HG03135 (cell line): ENCODE measurements at regions not wholly inside any gene's neighbourhood (a gene's known extent, or its start where the extent isn't known, plus 50 kb on each side); places are given as distances from the start of the nearest gene placed in this dataset.
"Not testable (repeated sequence)": the region's sequence is repeated elsewhere in the genome, so short reads cannot be mapped to it uniquely, and the experiment has no call there.

Experiments
- ATAC-seq: cut with Tn5 transposase; IDR thresholded peaks from one replicate; pipeline ENCODE4 v1.9.1; 2021; ENCODE audit warnings: mild to moderate bottlenecking, moderate library complexity; ENCODE audit not compliant: unreplicated experiment

- ATAC-seq = no peak
Observed at GRCh38 chr9:10818206-10818605, 205.4 kb upstream of the PTPRD start.

DNA sequence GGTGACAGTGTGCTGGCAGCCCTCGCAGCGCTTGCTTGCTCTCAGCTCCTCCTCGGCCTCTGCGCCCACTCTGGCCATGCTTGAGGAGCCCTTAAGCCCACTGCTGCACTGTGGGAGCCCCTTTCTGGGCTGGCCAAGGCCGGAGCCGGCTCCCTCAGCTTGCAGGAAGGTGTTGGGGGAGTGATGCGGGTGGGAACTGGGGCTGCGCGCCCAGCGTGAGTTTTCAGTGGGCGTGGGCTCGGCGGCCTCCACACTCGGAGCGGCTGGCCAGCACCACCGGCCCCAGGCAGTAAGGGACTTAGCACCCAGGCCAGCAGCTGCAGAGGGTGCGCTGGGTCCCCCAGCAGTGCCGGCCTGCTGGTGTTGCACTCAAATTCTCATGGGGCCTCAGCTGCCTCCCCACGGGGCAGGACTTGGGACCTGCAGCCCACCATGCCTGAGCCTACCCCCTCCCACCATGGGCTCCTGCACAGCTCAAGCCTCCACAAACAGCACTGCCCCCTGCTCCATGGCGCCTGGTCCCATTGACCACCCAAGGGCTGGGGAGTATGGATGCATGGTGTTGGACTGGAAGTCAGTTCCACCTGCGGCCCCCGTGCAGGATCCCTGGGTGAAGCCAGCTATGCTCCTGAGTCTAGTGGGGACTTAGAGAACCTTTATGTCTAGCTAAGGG is 223.1 kb upstream of the PTPRD start:
- no peak for ATAC-seq

DNA sequence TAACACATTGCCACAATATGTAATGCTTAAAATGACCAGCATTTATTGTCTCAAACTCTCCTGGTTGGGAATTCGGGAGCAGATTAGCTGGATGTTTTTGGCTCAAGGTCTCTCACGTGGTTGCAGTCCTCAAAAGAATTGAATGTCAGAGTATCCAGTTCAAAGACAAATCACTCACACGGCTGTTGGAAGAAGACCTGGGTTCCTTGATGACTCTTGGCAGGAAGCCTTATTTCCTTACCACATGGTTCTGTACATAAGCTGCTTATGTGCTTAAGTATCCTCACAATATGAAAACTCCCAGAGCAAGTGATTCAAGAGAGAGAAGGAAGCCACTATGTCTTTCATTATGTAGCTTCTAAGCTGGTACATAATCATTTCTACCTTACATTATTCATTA is 230.3 kb upstream of the PTPRD start:
- no peak for ATAC-seq

DNA sequence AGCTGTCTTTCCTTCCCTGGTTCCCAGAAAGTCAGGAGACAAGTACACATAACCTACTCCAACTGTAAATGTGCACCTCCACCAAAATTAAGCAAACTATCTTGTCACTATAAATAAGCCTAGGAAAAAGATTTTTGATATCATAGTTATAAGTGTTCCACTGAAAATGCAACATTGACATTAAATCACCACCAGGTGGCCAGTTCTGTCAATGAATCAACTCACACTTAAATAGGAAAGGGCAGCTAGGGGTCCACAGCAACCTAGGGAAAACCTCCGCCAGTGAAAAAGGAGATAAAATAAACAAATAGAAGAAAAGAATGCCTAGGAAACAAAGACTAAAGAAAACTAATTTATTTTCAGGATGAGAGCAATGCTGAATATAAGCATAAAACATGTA is 243.0 kb upstream of the PTPRD start:
- ATAC-seq = no peak

DNA sequence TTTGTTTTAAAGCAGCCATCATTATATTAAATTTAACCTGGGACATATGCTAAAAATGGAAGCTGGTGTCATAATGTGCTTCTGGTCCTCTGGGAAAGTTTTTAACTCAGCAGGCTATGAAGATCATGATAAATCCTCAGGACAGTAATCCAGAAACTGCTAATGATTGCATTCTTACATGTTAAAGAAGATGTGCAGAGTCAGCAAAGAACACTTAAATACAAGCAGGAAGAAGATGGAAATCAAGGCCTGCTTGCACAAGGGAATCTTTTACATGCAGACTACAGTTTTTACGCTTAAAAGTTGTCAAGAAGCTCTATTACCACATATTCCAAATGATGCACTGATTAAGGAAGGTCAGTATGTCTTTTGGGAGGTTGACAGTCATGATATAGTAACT is 246.0 kb upstream of the PTPRD start:
- ATAC-seq = no peak

GRCh38 chr9:10863476-10863875 is 250.7 kb upstream of the PTPRD start:
- ATAC-seq = no peak

- no peak for ATAC-seq
Observed at GRCh38 chr9:10867194-10867593, 254.4 kb upstream of the PTPRD start.

DNA sequence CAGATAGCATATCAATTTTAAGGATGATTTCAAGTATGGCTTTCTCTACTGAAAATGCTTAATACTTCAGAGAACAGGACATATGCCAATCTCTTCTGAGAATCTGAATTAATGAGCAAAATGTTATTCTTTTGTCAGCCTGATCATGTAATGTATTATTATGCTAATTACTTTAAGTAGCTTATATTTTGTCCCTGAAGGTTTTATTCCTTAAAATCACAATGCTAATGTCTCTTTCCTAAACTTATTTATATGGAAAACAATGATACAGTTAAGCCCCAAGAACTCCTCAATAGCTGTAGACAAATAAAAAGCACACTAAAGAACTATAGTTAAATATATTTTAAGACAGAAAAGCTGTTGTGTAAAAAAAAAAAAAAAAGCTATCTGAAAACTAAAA is 256.9 kb upstream of the PTPRD start:
- ATAC-seq = no peak

DNA sequence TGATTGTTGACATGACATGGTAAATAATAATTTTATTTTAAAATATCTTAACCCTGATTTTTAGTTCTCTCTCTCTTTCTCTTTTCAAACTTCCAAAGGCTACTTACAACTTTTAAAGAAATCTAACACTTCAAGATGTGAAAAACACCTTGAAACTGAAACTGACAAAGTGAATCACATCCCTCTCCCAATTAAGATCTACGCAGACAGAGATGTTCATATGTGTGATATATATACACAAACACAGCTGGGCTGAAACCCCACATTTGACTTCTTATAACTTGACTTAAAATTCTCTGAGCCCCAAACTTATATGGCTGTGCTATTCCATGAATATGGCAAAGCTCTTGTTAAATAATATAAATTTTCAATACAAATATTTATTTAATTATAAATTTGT is 261.2 kb upstream of the PTPRD start:
- ATAC-seq = no peak

DNA sequence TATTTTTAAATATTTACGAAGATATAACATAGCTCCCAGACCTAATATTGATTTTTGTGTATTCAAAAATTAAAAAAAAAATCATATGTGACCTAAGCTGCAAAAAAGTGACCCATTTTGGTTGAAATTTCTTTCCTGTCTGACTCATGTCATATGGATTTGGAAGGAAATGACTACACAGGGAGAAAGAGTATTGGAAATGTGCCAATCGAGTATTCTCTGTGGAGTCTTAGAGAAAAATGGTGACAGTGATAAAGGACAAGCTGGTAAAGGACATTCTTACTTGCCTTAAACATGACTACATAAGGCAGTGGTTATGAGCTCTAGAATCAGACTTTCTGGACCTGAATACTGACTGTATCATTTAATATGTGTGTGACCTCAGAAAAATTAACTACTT is 262.9 kb upstream of the PTPRD start:
- ATAC-seq = no peak

- no peak for ATAC-seq
Observed at GRCh38 chr9:10876333-10876732, 263.5 kb upstream of the PTPRD start.

DNA sequence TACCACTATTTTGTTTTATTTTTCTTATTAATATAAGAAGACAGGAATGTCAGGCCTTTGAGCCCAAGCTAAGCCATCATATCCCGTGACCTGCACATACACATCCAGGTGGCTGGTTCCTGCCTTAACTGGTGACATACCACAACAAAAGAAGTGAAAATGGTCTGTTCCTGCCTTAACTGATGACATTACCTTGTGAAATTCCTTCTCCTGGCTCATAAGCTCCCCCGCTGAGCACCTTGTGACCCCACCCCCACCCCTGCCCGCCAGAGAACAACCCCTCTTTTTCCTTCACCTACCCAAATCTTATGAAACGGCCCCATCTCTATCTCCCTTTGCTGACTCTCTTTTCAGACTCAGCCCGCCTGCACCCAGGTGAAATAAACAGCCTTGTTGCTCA is 277.5 kb upstream of the PTPRD start:
- ATAC-seq = not testable (repeated sequence)

- ATAC-seq = no peak
Observed at GRCh38 chr9:10899509-10899908, 286.7 kb upstream of the PTPRD start.

DNA sequence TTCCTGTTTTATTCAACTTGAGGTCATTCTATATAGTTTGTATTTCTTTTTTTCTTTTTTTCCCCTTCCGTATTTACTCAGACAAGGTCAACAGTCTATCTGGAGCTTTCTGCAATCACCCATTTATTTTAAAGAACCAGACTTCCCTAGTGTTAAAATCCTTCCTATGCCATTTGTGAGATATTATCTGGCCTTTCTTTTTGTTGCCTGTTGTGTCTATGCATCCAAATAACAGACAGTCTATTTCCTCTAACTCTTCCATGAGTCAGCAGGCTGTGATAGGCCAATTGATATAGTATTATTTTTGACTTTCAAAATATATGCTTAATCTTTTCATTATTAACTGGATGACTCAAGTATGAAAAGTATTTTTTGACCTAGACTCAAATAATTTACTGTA is 291.2 kb upstream of the PTPRD start:
- ATAC-seq = no peak

GRCh38 chr9:10910779-10911178 is 298.0 kb upstream of the PTPRD start:
- no peak for ATAC-seq

- no peak for ATAC-seq
Observed at GRCh38 chr9:10911373-10911772, 298.6 kb upstream of the PTPRD start.

- no peak for ATAC-seq
Observed at GRCh38 chr9:10917001-10917400, 304.2 kb upstream of the PTPRD start.

DNA sequence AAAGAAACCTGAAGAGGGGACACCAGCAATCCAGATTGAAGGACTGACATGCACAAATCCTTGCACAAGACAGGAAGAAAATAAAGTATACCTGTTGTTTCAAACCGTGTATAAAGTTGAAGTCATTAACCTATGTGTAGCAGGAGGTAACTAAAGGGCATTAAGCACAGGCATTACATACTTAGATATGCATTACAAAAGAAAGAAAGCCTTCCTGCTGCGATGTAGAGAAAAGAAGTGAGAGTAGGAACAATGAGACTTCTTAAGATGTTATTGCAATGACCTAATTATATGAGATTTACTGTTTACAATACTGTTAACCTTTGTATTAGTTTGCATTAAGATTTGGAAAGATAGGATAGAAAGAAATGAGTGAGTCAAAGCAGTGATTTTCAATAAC is 308.9 kb upstream of the PTPRD start:
- no peak for ATAC-seq

DNA sequence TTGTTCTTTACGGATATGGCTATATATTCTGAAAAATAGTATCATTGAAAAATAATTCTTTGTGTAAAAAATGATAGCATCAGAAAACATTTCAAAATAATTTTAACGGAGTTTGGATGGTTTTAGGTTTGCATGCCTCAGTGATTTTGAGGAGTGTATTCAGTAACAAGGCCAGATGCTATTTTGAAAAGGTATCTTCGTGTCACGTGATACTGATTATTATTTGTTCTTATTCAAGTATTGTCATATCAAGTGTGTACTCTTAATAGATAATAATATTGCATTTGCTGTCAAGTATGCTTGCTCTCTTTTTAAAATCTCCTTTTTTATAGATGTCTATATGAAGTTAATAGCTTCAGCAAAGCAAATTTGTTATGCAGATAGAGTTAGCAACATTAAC is 313.1 kb upstream of the PTPRD start:
- no peak for ATAC-seq

- ATAC-seq = no peak
Observed at GRCh38 chr9:10928372-10928771, 315.6 kb upstream of the PTPRD start.

DNA sequence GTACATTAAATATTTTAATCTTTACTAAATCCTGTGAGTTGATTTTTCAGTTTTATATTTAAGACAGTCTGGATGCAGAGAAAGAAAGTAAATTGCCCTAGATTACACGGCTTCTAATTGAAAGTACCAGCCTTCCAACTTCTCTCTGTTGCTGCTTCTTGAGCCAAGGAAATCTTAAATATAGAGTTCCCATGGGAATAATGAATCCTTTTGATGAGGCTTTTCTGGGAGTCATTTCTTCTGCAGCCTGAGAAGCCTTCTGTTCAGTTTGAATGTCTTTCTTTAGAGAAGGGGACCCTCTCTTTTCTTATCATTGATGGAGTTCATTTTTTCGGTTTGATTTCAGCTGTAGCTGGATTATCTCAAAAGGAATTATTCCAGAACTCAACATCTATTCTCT is 317.3 kb upstream of the PTPRD start:
- ATAC-seq = no peak

DNA sequence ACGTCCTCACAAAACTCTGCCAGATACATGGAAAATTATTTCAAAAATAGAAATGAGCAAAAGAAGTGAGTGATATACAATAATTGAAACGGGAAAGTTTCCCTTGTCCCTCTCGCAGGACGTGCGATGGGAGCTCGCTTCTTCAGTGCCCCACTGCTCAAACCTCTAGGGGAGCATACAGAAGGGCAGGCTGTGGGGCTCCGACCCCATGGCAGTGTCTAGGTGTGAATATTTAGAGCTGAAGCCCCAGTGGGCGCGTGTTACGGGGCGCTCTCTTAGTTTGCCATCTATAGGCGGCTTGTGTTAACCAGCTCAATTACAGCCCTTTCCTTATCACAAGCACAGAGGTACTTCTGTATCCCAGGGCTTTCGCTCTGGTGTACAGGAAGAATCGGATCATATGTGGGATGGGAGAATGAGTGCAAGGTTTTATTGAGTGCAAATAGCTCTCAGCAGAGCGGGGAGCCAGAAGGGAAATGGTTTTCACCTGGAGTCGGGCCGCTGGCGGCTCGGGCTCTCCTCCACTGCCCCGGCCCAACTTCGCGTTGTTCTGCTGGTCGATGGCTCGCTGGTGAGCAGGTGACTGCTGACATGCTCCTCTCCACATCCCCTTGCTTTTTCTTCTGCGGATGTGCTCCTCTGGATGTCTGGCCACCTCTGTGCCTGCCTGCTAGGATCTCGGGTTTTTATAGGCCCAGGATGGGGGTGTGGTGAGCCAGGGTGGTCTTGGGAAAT is 334.0 kb upstream of the PTPRD start:
- no peak for ATAC-seq

GRCh38 chr9:10957878-10958277 is 345.1 kb upstream of the PTPRD start:
- no peak for ATAC-seq
